ENCODE measurements at regions not wholly inside any gene's neighbourhood (a gene's known extent, or its start where the extent isn't known, plus 50 kb on each side); places are given as distances from the start of the nearest gene placed in this dataset.

GRCh38 chr9:110048403-110048975, 159.5 kb downstream of the C9orf152 start:
- WGBS, result under 1% methylated on average over 42 of the region's 42 CpGs

GRCh38 chr9:110048976-110049698, 158.8 kb downstream of the C9orf152 start:
- intact Hi-C loops (cut with DNase I), result no loop called here
- peak overlapping the region; percentile 42 to 44 for H3K4me3 ChIP-seq
- 1% methylated on average over 35 of the region's 35 CpGs for WGBS
- no peak for DNase-seq (ENCODE audit: low spot score)
- H3K27me3 ChIP-seq (replicated peaks; ENCODE audit: insufficient read depth), result no peaks in the 10 kb centered on the region
- TF ChIP-seq POLR2AphosphoS5 (IDR thresholded peaks at IDR 0.05) (no peak), POLR2A (IDR thresholded peaks at IDR 0.05) (no peak)
- peaks cover 5% of the 10 kb centered on the region for H3K4me1 ChIP-seq (replicated peaks)
- no peaks in the 10 kb centered on the region for H3K36me3 ChIP-seq
- H3K27ac ChIP-seq, result peak overlapping the region; percentile 26 to 49
- H3K9me3 ChIP-seq, result no peaks in the 10 kb centered on the region

More at GRCh38 chr9:110048403-110048975, 159.5 kb downstream of the C9orf152 start:
- H3K4me3 ChIP-seq, result peak overlapping the region; percentile 42 to 44
- TF ChIP-seq POLR2AphosphoS5 (IDR thresholded peaks at IDR 0.05) (peak; percentile 31), POLR2A (IDR thresholded peaks at IDR 0.05) (peak; percentile 59), CTCF (IDR thresholded peaks at IDR 0.05) (no peak)
- peak; percentile 34 for DNase-seq (ENCODE audit: low spot score)
- no peaks in the 10 kb centered on the region for H3K9me3 ChIP-seq
- H3K4me1 ChIP-seq (replicated peaks), result peaks cover 5% of the 10 kb centered on the region
- H3K27me3 ChIP-seq (replicated peaks; ENCODE audit: insufficient read depth), result no peaks in the 10 kb centered on the region
- H3K27ac ChIP-seq, result peak overlapping the region; percentile 26 to 49
- H3K36me3 ChIP-seq, result no peaks in the 10 kb centered on the region
- intact Hi-C loops (cut with DNase I), result no loop called here

- TF ChIP-seq CTCF (IDR thresholded peaks at IDR 0.05) (no peak), POLR2A (IDR thresholded peaks at IDR 0.05) (no peak), POLR2AphosphoS5 (IDR thresholded peaks at IDR 0.05) (no peak)
- intact Hi-C loops (cut with DNase I), result no loop called here
- H3K9me3 ChIP-seq, result no peaks in the 10 kb centered on the region
- 22% methylated on average over 26 of the region's 26 CpGs for WGBS
- H3K4me1 ChIP-seq (replicated peaks), result peaks cover 5% of the 10 kb centered on the region
- H3K27ac ChIP-seq, result peak overlapping the region in 1 of 2 donors; percentile 47
- peak overlapping the region; percentile 42 to 44 for H3K4me3 ChIP-seq
- no peak for DNase-seq (ENCODE audit: low spot score)
- H3K36me3 ChIP-seq, result no peaks in the 10 kb centered on the region
- no peaks in the 10 kb centered on the region for H3K27me3 ChIP-seq (replicated peaks; ENCODE audit: insufficient read depth)
Measured at GRCh38 chr9:110049699-110050450, 158.1 kb downstream of the C9orf152 start.

GRCh38 chr9:110050925-110051355, 157.0 kb downstream of the C9orf152 start:
- WGBS, result 76% methylated on average over 1 of the region's 1 CpG
- no peaks in the 10 kb centered on the region for H3K36me3 ChIP-seq
- H3K9me3 ChIP-seq, result no peaks in the 10 kb centered on the region
- no peak overlapping the region for H3K27ac ChIP-seq
- intact Hi-C loops (cut with DNase I), result no loop called here
- TF ChIP-seq POLR2AphosphoS5 (IDR thresholded peaks at IDR 0.05) (no peak), POLR2A (IDR thresholded peaks at IDR 0.05) (no peak), CTCF (IDR thresholded peaks at IDR 0.05) (no peak)
- H3K4me1 ChIP-seq (replicated peaks), result peaks cover 5% of the 10 kb centered on the region
- H3K4me3 ChIP-seq, result no peak overlapping the region
- H3K27me3 ChIP-seq (replicated peaks; ENCODE audit: insufficient read depth), result no peaks in the 10 kb centered on the region
- DNase-seq (ENCODE audit: low spot score), result no peak

- DNase-seq (ENCODE audit: low spot score), result no peak
- no peak overlapping the region for H3K4me3 ChIP-seq
- no peaks in the 10 kb centered on the region for H3K9me3 ChIP-seq
- intact Hi-C loops (cut with DNase I), result loop anchor here (5.0 kb wide), 1 partner anchor 154 kb away; no protein-coding TSS in a partner anchor
- no peaks in the 10 kb centered on the region for H3K36me3 ChIP-seq
- H3K4me1 ChIP-seq (replicated peaks), result no peaks in the 10 kb centered on the region
- 96% methylated on average over 6 of the region's 6 CpGs for WGBS
- no peaks in the 10 kb centered on the region for H3K27me3 ChIP-seq (replicated peaks; ENCODE audit: insufficient read depth)
- H3K27ac ChIP-seq, result no peak overlapping the region
- TF ChIP-seq CTCF (IDR thresholded peaks at IDR 0.05), result no peak
Measured at GRCh38 chr9:110056062-110056461, 151.9 kb downstream of the C9orf152 start.
